AG10803 (cell line): ENCODE measurements at regions not wholly inside any gene's neighbourhood (a gene's known extent, or its start where the extent isn't known, plus 50 kb on each side); places are given as distances from the start of the nearest gene placed in this dataset.

Experiments used
- DNase-seq: peaks from one replicate; pipeline ENCODE4 v3.0.0; 2010; ENCODE audit warnings: low read depth
- H3K4me3 ChIP-seq: 2 replicates; pipeline ENCODE4 v1.5.1; 2011; ENCODE audit warnings: mild to moderate bottlenecking, low read length, control low read depth
- CTCF ChIP-seq: conservative IDR thresholded peaks from 2 replicates; pipeline ENCODE4 v1.5.1; 2011; ENCODE audit warnings: mild to moderate bottlenecking, low read length, control low read depth, inconsistent platforms

GRCh38 chrX:94400488-94400887 lies 726.5 kb downstream of the FAM133A start:
- H3K4me3 ChIP-seq, result no peak overlapping the region
- TF ChIP-seq CTCF, result no peak
- DNase-seq, result no peak

GRCh38 chrX:94401426-94401825 lies 727.4 kb downstream of the FAM133A start:
- DNase-seq, result no peak
- no peak overlapping the region for H3K4me3 ChIP-seq
- no peak for TF ChIP-seq CTCF

GRCh38 chrX:94414746-94415145 lies 740.7 kb downstream of the FAM133A start:
- TF ChIP-seq CTCF, result no peak
- DNase-seq, result no peak
- H3K4me3 ChIP-seq, result no peak overlapping the region

- no peak overlapping the region for H3K4me3 ChIP-seq
- no peak for TF ChIP-seq CTCF
- no peak for DNase-seq
These were observed 744.1 kb downstream of the FAM133A start for GRCh38 chrX:94418065-94418464.

GRCh38 chrX:94424456-94424855 lies 750.5 kb downstream of the FAM133A start:
- no peak overlapping the region for H3K4me3 ChIP-seq
- DNase-seq, result no peak
- no peak for TF ChIP-seq CTCF

GRCh38 chrX:94430091-94430490 lies 756.1 kb downstream of the FAM133A start:
- no peak overlapping the region for H3K4me3 ChIP-seq
- DNase-seq, result no peak
- TF ChIP-seq CTCF, result no peak

- no peak for DNase-seq
- H3K4me3 ChIP-seq, result no peak overlapping the region
- no peak for TF ChIP-seq CTCF
These were observed 761.8 kb downstream of the FAM133A start for GRCh38 chrX:94435799-94436198.
